A673 (cell line): ENCODE measurements at regions not wholly inside any gene's neighbourhood (a gene's known extent, or its start where the extent isn't known, plus 50 kb on each side); places are given as distances from the start of the nearest gene placed in this dataset.

Experiments
- EZH2 ChIP-seq: fragments of 200-600 bp; sonication (generic); IDR thresholded peaks from 2 replicates; pipeline ENCODE4 v1.6.1; 2017; ENCODE audit warnings: borderline replicate concordance, low read depth, mild to moderate bottlenecking, mixed read lengths, antibody characterized with exemption, low read length; ENCODE audit not compliant: poor library complexity, severe bottlenecking
- TF ChIP-seq, protein P1 (sequence below): fragments of 300-800, 200-600 bp; sonication (generic); conservative IDR thresholded peaks from 2 replicates; pipeline ENCODE4 v1.5.1; 2017; ENCODE audit warnings: low read depth, mild to moderate bottlenecking, antibody characterized with exemption, low read length, moderate library complexity, mixed read lengths

GRCh38 chr7:124411796-124412195 lies 353.8 kb downstream of the GPR37 start:
- TF ChIP-seq, protein P1, sequence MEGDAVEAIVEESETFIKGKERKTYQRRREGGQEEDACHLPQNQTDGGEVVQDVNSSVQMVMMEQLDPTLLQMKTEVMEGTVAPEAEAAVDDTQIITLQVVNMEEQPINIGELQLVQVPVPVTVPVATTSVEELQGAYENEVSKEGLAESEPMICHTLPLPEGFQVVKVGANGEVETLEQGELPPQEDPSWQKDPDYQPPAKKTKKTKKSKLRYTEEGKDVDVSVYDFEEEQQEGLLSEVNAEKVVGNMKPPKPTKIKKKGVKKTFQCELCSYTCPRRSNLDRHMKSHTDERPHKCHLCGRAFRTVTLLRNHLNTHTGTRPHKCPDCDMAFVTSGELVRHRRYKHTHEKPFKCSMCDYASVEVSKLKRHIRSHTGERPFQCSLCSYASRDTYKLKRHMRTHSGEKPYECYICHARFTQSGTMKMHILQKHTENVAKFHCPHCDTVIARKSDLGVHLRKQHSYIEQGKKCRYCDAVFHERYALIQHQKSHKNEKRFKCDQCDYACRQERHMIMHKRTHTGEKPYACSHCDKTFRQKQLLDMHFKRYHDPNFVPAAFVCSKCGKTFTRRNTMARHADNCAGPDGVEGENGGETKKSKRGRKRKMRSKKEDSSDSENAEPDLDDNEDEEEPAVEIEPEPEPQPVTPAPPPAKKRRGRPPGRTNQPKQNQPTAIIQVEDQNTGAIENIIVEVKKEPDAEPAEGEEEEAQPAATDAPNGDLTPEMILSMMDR = no peak
- no peak for TF ChIP-seq EZH2
